Thyroid gland (tissue), 4 donors: ENCODE measurements at regions not wholly inside any gene's neighbourhood (a gene's known extent, or its start where the extent isn't known, plus 50 kb on each side); places are given as distances from the start of the nearest gene placed in this dataset.

Experiments used
- DNase-seq, 2 donors: peaks; one replicate each; pipeline ENCODE4 v3.0.0-alpha.2; 2019
- H3K27ac ChIP-seq, 3 donors: fragments of 200-600 bp; sonication (generic); 1 replicate in 2 of 3; 2 replicates in 1 of 3; pipeline ENCODE4 v1.5.1; 2016 to 2019; ENCODE audit warnings: mild to moderate bottlenecking in 1 of 3, moderate library complexity in 1 of 3
- H3K27me3 ChIP-seq: fragments of 200-600 bp; sonication (generic); one replicate; pipeline ENCODE4 v1.5.1; 2019
- H3K36me3 ChIP-seq, 2 donors: fragments of 200-600 bp; sonication (generic); one replicate each; pipeline ENCODE4 v1.5.1; 2016 to 2019
- H3K4me1 ChIP-seq, 2 donors: fragments of 200-600 bp; sonication (generic); one replicate each; pipeline ENCODE4 v1.5.1; 2017 to 2019
- H3K4me3 ChIP-seq, 3 donors: fragments of 200-600 bp; sonication (generic); replicated peaks in 1 of 3; 1 replicate in 2 of 3; 2 replicates in 1 of 3; pipeline ENCODE4 v1.5.1; 2016; ENCODE audit warnings: mild to moderate bottlenecking in 1 of 3
- H3K9me3 ChIP-seq: fragments of 200-600 bp; sonication (generic); one replicate; pipeline ENCODE4 v1.5.1; 2017
- CTCF ChIP-seq, 6 experiments: fragments of 200-600 bp in 3 of 6; fragments of 450-650 bp in 3 of 6; sonication (generic) in 3 of 6; IDR thresholded peaks; one replicate each; pipeline ENCODE4 v1.5.1; 2016 to 2019; ENCODE audit warnings: antibody characterized with exemption in 6 of 6, mild to moderate bottlenecking in 2 of 6, inconsistent platforms in 1 of 6, moderate library complexity in 1 of 6
- POLR2A ChIP-seq, 2 donors: fragments of 450-650 bp; IDR thresholded peaks; one replicate each; pipeline ENCODE4 v1.6.1; 2017; ENCODE audit warnings: antibody characterized with exemption in 2 of 2, mild to moderate bottlenecking in 2 of 2, moderate library complexity in 1 of 2
- WGBS, 2 donors: methylation state at CpG; one replicate each; pipeline ENCODE4 v1.1.5; 2017; 5-methylcytosine and 5-hydroxymethylcytosine counted together
- intact Hi-C: fragments of 100-400 bp; cut with DNase I; formaldehyde crosslinking; loops from one replicate; pipeline ENCODE4 v1.15.1; 2023

GRCh38 chr10:2279711-2280110, 542.4 kb upstream of the ADARB2 start:
- 52 to 59% methylated on average over 4 of the region's 4 CpGs for WGBS, 2 donors
- no peak for TF ChIP-seq CTCF (IDR thresholded peaks at IDR 0.05)
- no peak for TF ChIP-seq POLR2A (IDR thresholded peaks at IDR 0.05)
- Histone ChIP-seq H3K9me3 (no peaks in the 10 kb centered on the region), H3K4me1 (no peaks in the 10 kb centered on the region), H3K4me3 (no peak overlapping the region), H3K27ac (no peak overlapping the region), H3K27me3 (no peaks in the 10 kb centered on the region), H3K36me3 (no peaks in the 10 kb centered on the region)
- DNase-seq, result no peak
- intact Hi-C loops, result no loop called here

GRCh38 chr10:2278363-2278762, 541.0 kb upstream of the ADARB2 start:
- no peaks in the 10 kb centered on the region for H3K4me1 ChIP-seq
- H3K27ac ChIP-seq, result no peak overlapping the region
- intact Hi-C loops, result no loop called here
- no peaks in the 10 kb centered on the region for H3K9me3 ChIP-seq
- H3K36me3 ChIP-seq, result no peaks in the 10 kb centered on the region
- H3K27me3 ChIP-seq, result no peaks in the 10 kb centered on the region
- H3K4me3 ChIP-seq, result no peak overlapping the region
- DNase-seq, result no peak
- TF ChIP-seq POLR2A (IDR thresholded peaks at IDR 0.05) (no peak), CTCF (IDR thresholded peaks at IDR 0.05) (no peak)
- WGBS, 2 donors, result 60 to 69% methylated on average over 11 of the region's 11 CpGs

GRCh38 chr10:2263561-2263960, 526.2 kb upstream of the ADARB2 start:
- H3K4me1 ChIP-seq, result no peaks in the 10 kb centered on the region
- intact Hi-C loops, result no loop called here
- H3K4me3 ChIP-seq, result no peak overlapping the region
- TF ChIP-seq CTCF (IDR thresholded peaks at IDR 0.05) (no peak), POLR2A (IDR thresholded peaks at IDR 0.05) (no peak)
- no peaks in the 10 kb centered on the region for H3K36me3 ChIP-seq
- no peaks in the 10 kb centered on the region for H3K27me3 ChIP-seq
- DNase-seq, result no peak
- H3K27ac ChIP-seq, result no peak overlapping the region
- no peaks in the 10 kb centered on the region for H3K9me3 ChIP-seq

- Histone ChIP-seq H3K27ac (no peak overlapping the region), H3K4me3 (no peak overlapping the region), H3K4me1 (no peaks in the 10 kb centered on the region), H3K9me3 (no peaks in the 10 kb centered on the region), H3K27me3 (no peaks in the 10 kb centered on the region), H3K36me3 (no peaks in the 10 kb centered on the region)
- no peak for TF ChIP-seq POLR2A (IDR thresholded peaks at IDR 0.05)
- no peak for TF ChIP-seq CTCF (IDR thresholded peaks at IDR 0.05)
- intact Hi-C loops, result no loop called here
- WGBS, 2 donors, result 91 to 95% methylated on average over 4 of the region's 4 CpGs
- no peak for DNase-seq
Measured at GRCh38 chr10:2262878-2263277, 525.6 kb upstream of the ADARB2 start.

GRCh38 chr10:2262333-2262732, 525.0 kb upstream of the ADARB2 start:
- TF ChIP-seq CTCF (IDR thresholded peaks at IDR 0.05), result no peak
- TF ChIP-seq POLR2A (IDR thresholded peaks at IDR 0.05), result no peak
- H3K27me3 ChIP-seq, result no peaks in the 10 kb centered on the region
- WGBS, 2 donors, result 71 to 78% methylated on average over 2 of the region's 2 CpGs
- no peak overlapping the region for H3K27ac ChIP-seq
- H3K36me3 ChIP-seq, result no peaks in the 10 kb centered on the region
- intact Hi-C loops, result no loop called here
- no peak for DNase-seq
- no peaks in the 10 kb centered on the region for H3K9me3 ChIP-seq
- H3K4me1 ChIP-seq, result no peaks in the 10 kb centered on the region
- no peak overlapping the region for H3K4me3 ChIP-seq
